HT-29 (cell line): ENCODE measurements at regions not wholly inside any gene's neighbourhood (a gene's known extent, or its start where the extent isn't known, plus 50 kb on each side); places are given as distances from the start of the nearest gene placed in this dataset.

Experiments used
- DNase-seq: peaks from one replicate; pipeline ENCODE4 v3.0.0-alpha.2; 2015; ENCODE audit warnings: low spot score

- no peak for DNase-seq
Measured at GRCh38 chr1:87274851-87275250, 53.8 kb upstream of the LMO4 start.

- DNase-seq: no peak
Measured at GRCh38 chr1:87278825-87279535, 49.7 kb upstream of the LMO4 start.
